ENCODE measurements at regions not wholly inside any gene's neighbourhood (a gene's known extent, or its start where the extent isn't known, plus 50 kb on each side); places are given as distances from the start of the nearest gene placed in this dataset.

GRCh38 chr2:211157211-211157610, 600.8 kb downstream of the CPS1 start:
- no peak for TF ChIP-seq SP1 (IDR thresholded peaks at IDR 0.05; ENCODE audit: low read depth, low read length)
- TF ChIP-seq CTCF (IDR thresholded peaks at IDR 0.05; ENCODE audit: control extremely low read depth in 1 of 3, insufficient read depth in 1 of 3, low read depth in 1 of 3, low read length in 3 of 3): no peak
- no peak for TF ChIP-seq CBX8 (IDR thresholded peaks at IDR 0.05; ENCODE audit: borderline replicate concordance, low read depth, low read length)
- TF ChIP-seq POLR2AphosphoS5 (IDR thresholded peaks at IDR 0.05; ENCODE audit: low read depth, low read length): no peak
- TF ChIP-seq GTF2F1 (IDR thresholded peaks at IDR 0.05; ENCODE audit: borderline replicate concordance, low read depth, low read length): no peak
- no peak for TF ChIP-seq RAD21 (IDR thresholded peaks at IDR 0.05 in 1 of 2, conservative IDR thresholded peaks at IDR 0.05 in 1 of 2; ENCODE audit: low read depth in 2 of 2, low read length in 2 of 2)
- TF ChIP-seq POLR2A (IDR thresholded peaks at IDR 0.05; ENCODE audit: control extremely low read depth in 1 of 2, low read depth in 2 of 2, low read length in 2 of 2): no peak
